ENCODE measurements at regions not wholly inside any gene's neighbourhood (a gene's known extent, or its start where the extent isn't known, plus 50 kb on each side); places are given as distances from the start of the nearest gene placed in this dataset.

DNA sequence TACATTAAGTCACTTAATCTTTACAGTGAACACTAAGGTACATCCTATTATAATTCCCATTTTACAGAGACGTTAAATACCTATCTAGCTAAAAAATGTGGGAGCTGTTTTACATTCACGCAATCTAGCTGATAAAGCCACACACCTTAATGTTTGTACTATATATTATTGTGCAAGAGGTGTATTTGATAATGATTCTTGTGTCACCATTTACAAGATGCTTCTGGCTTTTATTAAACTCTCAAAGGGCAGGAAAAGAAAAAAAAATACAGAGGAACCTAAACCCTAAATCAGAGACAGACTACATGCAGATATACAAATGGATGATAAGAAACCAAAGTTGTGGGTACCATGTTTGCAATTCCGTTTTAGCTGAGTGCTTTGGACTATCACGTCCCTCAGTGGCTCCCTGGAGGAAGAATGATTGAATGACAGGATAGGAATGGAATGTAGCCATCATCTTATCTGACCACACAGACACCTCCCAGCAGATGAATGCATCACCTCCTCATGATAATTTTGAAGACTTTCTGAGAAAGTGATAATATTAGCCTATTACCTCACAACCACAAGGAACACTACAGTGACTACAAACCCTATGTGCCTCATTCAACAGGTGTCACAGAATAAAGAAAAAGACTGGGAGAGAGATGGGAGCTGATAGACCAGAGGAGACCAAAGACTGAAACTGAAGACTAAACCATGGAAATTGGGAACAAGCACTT is 230.5 kb upstream of the SERP2 start (continued):
- TF ChIP-seq, protein P1, sequence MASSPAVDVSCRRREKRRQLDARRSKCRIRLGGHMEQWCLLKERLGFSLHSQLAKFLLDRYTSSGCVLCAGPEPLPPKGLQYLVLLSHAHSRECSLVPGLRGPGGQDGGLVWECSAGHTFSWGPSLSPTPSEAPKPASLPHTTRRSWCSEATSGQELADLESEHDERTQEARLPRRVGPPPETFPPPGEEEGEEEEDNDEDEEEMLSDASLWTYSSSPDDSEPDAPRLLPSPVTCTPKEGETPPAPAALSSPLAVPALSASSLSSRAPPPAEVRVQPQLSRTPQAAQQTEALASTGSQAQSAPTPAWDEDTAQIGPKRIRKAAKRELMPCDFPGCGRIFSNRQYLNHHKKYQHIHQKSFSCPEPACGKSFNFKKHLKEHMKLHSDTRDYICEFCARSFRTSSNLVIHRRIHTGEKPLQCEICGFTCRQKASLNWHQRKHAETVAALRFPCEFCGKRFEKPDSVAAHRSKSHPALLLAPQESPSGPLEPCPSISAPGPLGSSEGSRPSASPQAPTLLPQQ (tag by site-specific recombination; IDR thresholded peaks at IDR 0.05) = peak; percentile 53; the same call in 1 of the 2 replicates
- 0 out of 2 replicates have a peak, but pooled peaks have one; percentile 28 for TF ChIP-seq ZBTB17 (tag by site-specific recombination; IDR thresholded peaks at IDR 0.05)
- no peak for TF ChIP-seq OVOL3 (tag by site-specific recombination; IDR thresholded peaks at IDR 0.05)
- no peak for TF ChIP-seq PBX3 (CRISPR knock-in tag; IDR thresholded peaks at IDR 0.05)
- TF ChIP-seq PRDM10 (tag by site-specific recombination; IDR thresholded peaks at IDR 0.05) = peak; percentile 55
- TF ChIP-seq PATZ1 (tag by site-specific recombination; IDR thresholded peaks at IDR 0.05) = peak; percentile 41; the same call in 1 of the 2 replicates
- peak; percentile 83; the same call in 1 of the 2 replicates for TF ChIP-seq ZNF24 (tag by site-specific recombination; IDR thresholded peaks at IDR 0.05)
- no peak for TF ChIP-seq ZNF248 (tag by site-specific recombination; IDR thresholded peaks at IDR 0.05)
- TF ChIP-seq ZBTB21 (tag by site-specific recombination; IDR thresholded peaks at IDR 0.05) = peak; percentile 63
- peak; percentile 88 for TF ChIP-seq PRDM1 (tag by site-specific recombination; IDR thresholded peaks at IDR 0.05)
- TF ChIP-seq, protein P2, sequence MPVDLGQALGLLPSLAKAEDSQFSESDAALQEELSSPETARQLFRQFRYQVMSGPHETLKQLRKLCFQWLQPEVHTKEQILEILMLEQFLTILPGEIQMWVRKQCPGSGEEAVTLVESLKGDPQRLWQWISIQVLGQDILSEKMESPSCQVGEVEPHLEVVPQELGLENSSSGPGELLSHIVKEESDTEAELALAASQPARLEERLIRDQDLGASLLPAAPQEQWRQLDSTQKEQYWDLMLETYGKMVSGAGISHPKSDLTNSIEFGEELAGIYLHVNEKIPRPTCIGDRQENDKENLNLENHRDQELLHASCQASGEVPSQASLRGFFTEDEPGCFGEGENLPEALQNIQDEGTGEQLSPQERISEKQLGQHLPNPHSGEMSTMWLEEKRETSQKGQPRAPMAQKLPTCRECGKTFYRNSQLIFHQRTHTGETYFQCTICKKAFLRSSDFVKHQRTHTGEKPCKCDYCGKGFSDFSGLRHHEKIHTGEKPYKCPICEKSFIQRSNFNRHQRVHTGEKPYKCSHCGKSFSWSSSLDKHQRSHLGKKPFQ (tag by site-specific recombination; IDR thresholded peaks at IDR 0.05) = no peak
- no peak for TF ChIP-seq ZNF529 (tag by site-specific recombination; IDR thresholded peaks at IDR 0.05; ENCODE audit: insufficient replicate concordance)
- no peak for TF ChIP-seq GLI2 (tag by site-specific recombination; IDR thresholded peaks at IDR 0.05; ENCODE audit: borderline replicate concordance, low read depth)
- TF ChIP-seq ZEB2 (tag by site-specific recombination; IDR thresholded peaks at IDR 0.05) = peak; percentile 77
- TF ChIP-seq ZNF639 (tag by site-specific recombination; IDR thresholded peaks at IDR 0.05) = peak; percentile 79
- TF ChIP-seq, protein P3, sequence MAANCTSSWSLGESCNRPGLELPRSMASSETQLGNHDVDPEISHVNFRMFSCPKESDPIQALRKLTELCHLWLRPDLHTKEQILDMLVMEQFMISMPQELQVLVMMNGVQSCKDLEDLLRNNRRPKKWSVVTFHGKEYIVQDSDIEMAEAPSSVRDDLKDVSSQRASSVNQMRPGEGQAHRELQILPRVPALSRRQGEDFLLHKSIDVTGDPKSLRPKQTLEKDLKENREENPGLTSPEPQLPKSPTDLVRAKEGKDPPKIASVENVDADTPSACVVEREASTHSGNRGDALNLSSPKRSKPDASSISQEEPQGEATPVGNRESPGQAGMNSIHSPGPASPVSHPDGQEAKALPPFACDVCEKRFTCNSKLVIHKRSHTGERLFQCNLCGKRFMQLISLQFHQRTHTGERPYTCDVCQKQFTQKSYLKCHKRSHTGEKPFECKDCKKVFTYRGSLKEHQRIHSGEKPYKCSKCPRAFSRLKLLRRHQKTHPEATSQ (tag by site-specific recombination; IDR thresholded peaks at IDR 0.05) = no peak
- no peak for TF ChIP-seq ZNF549 (tag by site-specific recombination; IDR thresholded peaks at IDR 0.05)
- no peak for TF ChIP-seq ZNF221 (tag by site-specific recombination; IDR thresholded peaks at IDR 0.05; ENCODE audit: borderline replicate concordance)
- peak; percentile 66; the same call in 1 of the 2 replicates for TF ChIP-seq ZNF558 (tag by site-specific recombination; IDR thresholded peaks at IDR 0.05)
- no peak for TF ChIP-seq ZBTB7A (tag by site-specific recombination; IDR thresholded peaks at IDR 0.05; ENCODE audit: low read depth)
- no peak for TF ChIP-seq ZNF664 (tag by site-specific recombination; IDR thresholded peaks at IDR 0.05)
- TF ChIP-seq SCRT2 (tag by site-specific recombination; IDR thresholded peaks at IDR 0.05) = peak; percentile 99
- peak; percentile 92 for TF ChIP-seq WT1 (tag by site-specific recombination; IDR thresholded peaks at IDR 0.05)
- TF ChIP-seq ZNF274 (IDR thresholded peaks at IDR 0.05; ENCODE audit: low read length) = no peak
- no peak for TF ChIP-seq ZNF274 (tag by site-specific recombination; IDR thresholded peaks at IDR 0.05; ENCODE audit: borderline replicate concordance)
- TF ChIP-seq ZNF626 (tag by site-specific recombination; IDR thresholded peaks at IDR 0.05) = no peak
- no peak for TF ChIP-seq KLF7 (tag by site-specific recombination; IDR thresholded peaks at IDR 0.05; ENCODE audit: borderline replicate concordance)
